Activated CD4-positive, alpha-beta T cell treated with anti-CD3 and anti-CD28 coated beads for 24 hours (primary cell): ENCODE measurements at regions not wholly inside any gene's neighbourhood (a gene's known extent, or its start where the extent isn't known, plus 50 kb on each side); places are given as distances from the start of the nearest gene placed in this dataset.
"Not testable (repeated sequence)": the region's sequence is repeated elsewhere in the genome, so short reads cannot be mapped to it uniquely, and the experiment has no call there.

ENCODE experiments used
- DNase-seq, 2 donors: peaks; one replicate each; pipeline ENCODE4 v3.0.0-alpha.2; 2020; ENCODE audit warnings: low read depth in 2 of 2

GRCh38 chr2:67777836-67778429, 284.9 kb downstream of the C1D start:
- DNase-seq = no peak

- DNase-seq = not testable (repeated sequence)
These were observed 282.0 kb downstream of the C1D start for GRCh38 chr2:67780841-67781240.

GRCh38 chr2:67782443-67782842, 280.4 kb downstream of the C1D start:
- DNase-seq = no peak

GRCh38 chr2:67783026-67783425, 279.8 kb downstream of the C1D start:
- DNase-seq = no peak

- DNase-seq = no peak
These were observed 272.2 kb downstream of the C1D start for GRCh38 chr2:67790622-67791021.

GRCh38 chr2:67792191-67792590, 270.6 kb downstream of the C1D start:
- no peak for DNase-seq

GRCh38 chr2:67792681-67793091, 270.1 kb downstream of the C1D start:
- no peak for DNase-seq

- DNase-seq = no peak
These were observed 264.8 kb downstream of the C1D start for GRCh38 chr2:67797801-67798540.

- DNase-seq = no peak
These were observed 264.2 kb downstream of the C1D start for GRCh38 chr2:67798541-67799160.

GRCh38 chr2:67799886-67800285, 262.9 kb downstream of the C1D start:
- DNase-seq = no peak

- no peak for DNase-seq
These were observed 260.5 kb downstream of the C1D start for GRCh38 chr2:67802291-67802690.

GRCh38 chr2:67802824-67803223, 260.0 kb downstream of the C1D start:
- no peak for DNase-seq

GRCh38 chr2:67806816-67807215, 256.0 kb downstream of the C1D start:
- no peak for DNase-seq

GRCh38 chr2:67808112-67808511, 254.7 kb downstream of the C1D start:
- no peak for DNase-seq

GRCh38 chr2:67812682-67813081, 250.1 kb downstream of the C1D start:
- no peak for DNase-seq

GRCh38 chr2:67823726-67824125, 239.1 kb downstream of the C1D start:
- DNase-seq = no peak

- no peak for DNase-seq
These were observed 238.6 kb downstream of the C1D start for GRCh38 chr2:67824186-67824585.

GRCh38 chr2:67825476-67825875, 237.3 kb downstream of the C1D start:
- DNase-seq = no peak

- no peak for DNase-seq
These were observed 234.7 kb downstream of the C1D start for GRCh38 chr2:67828066-67828465.

- no peak for DNase-seq
These were observed 233.3 kb downstream of the C1D start for GRCh38 chr2:67829470-67829869.

- no peak for DNase-seq
These were observed 229.2 kb downstream of the C1D start for GRCh38 chr2:67833632-67834031.

- no peak for DNase-seq
These were observed 228.3 kb downstream of the C1D start for GRCh38 chr2:67834482-67834881.

- DNase-seq = no peak
These were observed 227.5 kb downstream of the C1D start for GRCh38 chr2:67835266-67835665.
